PFSK-1 (cell line): ENCODE measurements at regions not wholly inside any gene's neighbourhood (a gene's known extent, or its start where the extent isn't known, plus 50 kb on each side); places are given as distances from the start of the nearest gene placed in this dataset.

Source experiments
- FOXP2 ChIP-seq: optimal IDR thresholded peaks from 2 replicates; pipeline ENCODE3; 2011; ENCODE audit warnings: borderline replicate concordance, control low read depth, inconsistent platforms; ENCODE audit not compliant: insufficient read depth; ENCODE audit errors: extremely low read length, extremely low read depth
- POLR2AphosphoS5 ChIP-seq: IDR thresholded peaks from 2 replicates; pipeline ENCODE4 v1.6.1; 2012; ENCODE audit warnings: low read depth, mild to moderate bottlenecking, control low read depth, low read length, moderate library complexity
- SIN3A ChIP-seq: IDR thresholded peaks from 2 replicates; pipeline ENCODE4 v1.6.1; 2012; ENCODE audit warnings: mild to moderate bottlenecking, low read length, moderate library complexity, borderline replicate concordance; ENCODE audit not compliant: insufficient read depth
- TAF1 ChIP-seq: IDR thresholded peaks from 2 replicates; pipeline ENCODE4 v1.6.1; 2012; ENCODE audit warnings: low read length, control low read depth, borderline replicate concordance; ENCODE audit not compliant: insufficient read depth
- TF ChIP-seq, protein P1 (sequence below), 2 experiments: IDR thresholded peaks; 2 replicates each; pipeline versions ENCODE4 v1.6.1 to v1.8.0; 2011 to 2012; ENCODE audit warnings: low read depth in 2 of 2, low read length in 2 of 2, control low read depth in 1 of 2, inconsistent platforms in 1 of 2, mild to moderate bottlenecking in 1 of 2, moderate library complexity in 1 of 2; ENCODE audit not compliant: insufficient read depth in 1 of 2

DNA sequence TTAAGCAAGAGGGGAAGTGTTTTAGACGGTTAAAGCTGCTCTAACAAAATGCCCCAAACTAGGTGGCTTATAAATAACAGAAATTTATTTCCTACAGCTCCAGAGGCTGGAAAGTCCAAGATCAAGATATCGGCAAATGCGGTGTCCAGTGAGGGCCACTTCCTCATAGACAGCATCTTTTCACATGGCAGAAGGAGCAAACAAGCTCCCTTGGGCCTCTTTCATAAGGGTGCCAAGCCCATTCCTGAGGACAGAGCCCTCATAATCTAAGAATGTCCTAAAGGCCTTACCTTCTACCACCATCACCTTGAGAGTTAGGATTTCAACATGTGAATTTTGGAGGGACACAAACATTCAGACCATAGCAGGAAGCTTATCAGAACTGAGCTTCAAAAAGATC lies 57.3 kb upstream of the PPP1CB start:
- TF ChIP-seq SIN3A (no peak), TAF1 (no peak), POLR2AphosphoS5 (no peak), FOXP2 (no peak)
- TF ChIP-seq, protein P1, sequence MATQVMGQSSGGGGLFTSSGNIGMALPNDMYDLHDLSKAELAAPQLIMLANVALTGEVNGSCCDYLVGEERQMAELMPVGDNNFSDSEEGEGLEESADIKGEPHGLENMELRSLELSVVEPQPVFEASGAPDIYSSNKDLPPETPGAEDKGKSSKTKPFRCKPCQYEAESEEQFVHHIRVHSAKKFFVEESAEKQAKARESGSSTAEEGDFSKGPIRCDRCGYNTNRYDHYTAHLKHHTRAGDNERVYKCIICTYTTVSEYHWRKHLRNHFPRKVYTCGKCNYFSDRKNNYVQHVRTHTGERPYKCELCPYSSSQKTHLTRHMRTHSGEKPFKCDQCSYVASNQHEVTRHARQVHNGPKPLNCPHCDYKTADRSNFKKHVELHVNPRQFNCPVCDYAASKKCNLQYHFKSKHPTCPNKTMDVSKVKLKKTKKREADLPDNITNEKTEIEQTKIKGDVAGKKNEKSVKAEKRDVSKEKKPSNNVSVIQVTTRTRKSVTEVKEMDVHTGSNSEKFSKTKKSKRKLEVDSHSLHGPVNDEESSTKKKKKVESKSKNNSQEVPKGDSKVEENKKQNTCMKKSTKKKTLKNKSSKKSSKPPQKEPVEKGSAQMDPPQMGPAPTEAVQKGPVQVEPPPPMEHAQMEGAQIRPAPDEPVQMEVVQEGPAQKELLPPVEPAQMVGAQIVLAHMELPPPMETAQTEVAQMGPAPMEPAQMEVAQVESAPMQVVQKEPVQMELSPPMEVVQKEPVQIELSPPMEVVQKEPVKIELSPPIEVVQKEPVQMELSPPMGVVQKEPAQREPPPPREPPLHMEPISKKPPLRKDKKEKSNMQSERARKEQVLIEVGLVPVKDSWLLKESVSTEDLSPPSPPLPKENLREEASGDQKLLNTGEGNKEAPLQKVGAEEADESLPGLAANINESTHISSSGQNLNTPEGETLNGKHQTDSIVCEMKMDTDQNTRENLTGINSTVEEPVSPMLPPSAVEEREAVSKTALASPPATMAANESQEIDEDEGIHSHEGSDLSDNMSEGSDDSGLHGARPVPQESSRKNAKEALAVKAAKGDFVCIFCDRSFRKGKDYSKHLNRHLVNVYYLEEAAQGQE (IDR thresholded peaks at IDR 0.05; ENCODE audit: insufficient read depth in 1 of 2, low read depth in 2 of 2, low read length in 2 of 2) = no peak

DNA sequence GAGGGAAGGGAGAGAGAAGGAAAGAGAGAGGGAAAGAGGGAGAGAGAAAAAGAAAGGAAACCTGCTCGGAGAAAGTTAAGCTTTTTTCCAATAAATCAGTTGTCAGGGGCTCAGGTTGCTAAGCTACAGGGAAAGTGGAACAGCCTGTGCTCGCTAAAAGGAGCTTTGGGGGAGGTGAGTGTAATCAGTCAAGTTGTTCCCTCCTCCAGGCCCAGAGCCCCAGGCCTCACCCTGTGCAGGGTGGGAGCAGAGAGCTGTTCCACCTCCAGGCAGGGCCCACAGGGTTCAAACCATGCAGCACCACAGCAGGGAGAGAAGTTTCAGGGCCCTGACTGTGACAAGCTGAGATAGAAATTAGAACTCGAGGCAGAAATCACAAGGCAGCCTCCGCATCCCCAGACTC lies 56.4 kb upstream of the PPP1CB start:
- TF ChIP-seq TAF1 (peak; percentile 33; the same call in 1 of the 2 replicates), FOXP2 (peak; percentile 19), POLR2AphosphoS5 (no peak), SIN3A (no peak)
- TF ChIP-seq, protein P1 (IDR thresholded peaks at IDR 0.05; ENCODE audit: insufficient read depth in 1 of 2, low read depth in 2 of 2, low read length in 2 of 2) = no peak

DNA sequence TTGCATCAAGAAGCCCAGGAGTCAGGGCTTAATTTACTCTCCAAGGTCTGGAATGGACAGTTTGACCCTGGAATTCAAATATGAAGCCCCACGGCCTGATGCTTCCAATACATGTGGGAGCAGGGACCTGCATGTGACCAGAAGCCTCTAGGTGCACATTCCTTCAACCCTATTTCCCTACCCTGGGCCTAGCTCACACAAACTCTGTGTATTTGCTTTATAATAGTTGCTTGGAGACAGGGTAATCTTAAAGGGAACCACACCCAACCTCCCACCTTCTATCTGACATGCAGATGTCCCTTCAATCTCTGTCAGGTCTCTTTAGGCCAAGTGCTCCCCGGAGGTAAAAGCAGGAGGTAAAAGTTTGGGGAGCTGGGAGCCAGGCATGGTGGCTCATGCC lies 55.4 kb upstream of the PPP1CB start:
- TF ChIP-seq FOXP2 = no peak
- no peak for TF ChIP-seq SIN3A
- TF ChIP-seq POLR2AphosphoS5 = no peak
- TF ChIP-seq TAF1 = no peak
- TF ChIP-seq, protein P1 (IDR thresholded peaks at IDR 0.05; ENCODE audit: insufficient read depth in 1 of 2, low read depth in 2 of 2, low read length in 2 of 2) = no peak

DNA sequence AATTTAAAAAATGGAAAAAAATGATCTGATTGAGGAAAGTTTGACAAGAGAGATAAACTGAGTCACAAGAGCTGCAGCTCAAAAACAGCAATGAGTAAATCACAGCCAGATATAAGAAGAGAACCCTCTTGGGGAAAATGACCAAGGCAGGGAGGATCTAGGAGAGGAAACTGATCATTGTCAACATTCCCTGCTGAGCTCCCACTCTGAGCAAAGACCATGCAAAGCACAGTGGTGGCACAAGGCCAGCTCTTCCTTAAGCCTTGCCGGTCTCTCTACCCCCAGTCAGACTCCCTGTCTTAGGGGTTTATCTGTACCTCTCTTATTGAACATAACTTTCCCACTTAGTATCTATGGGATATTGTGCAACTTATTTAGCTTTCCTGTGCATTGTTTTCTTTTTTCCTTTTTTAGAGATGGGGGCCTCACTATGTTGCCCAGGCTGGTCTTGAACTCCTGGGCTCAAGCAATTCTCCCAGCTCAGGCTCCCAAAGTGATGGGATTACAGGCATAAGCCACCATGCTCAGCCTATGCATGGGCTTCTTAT lies 54.0 kb upstream of the PPP1CB start:
- TF ChIP-seq POLR2AphosphoS5 = no peak
- TF ChIP-seq, protein P1 (IDR thresholded peaks at IDR 0.05; ENCODE audit: insufficient read depth in 1 of 2, low read depth in 2 of 2, low read length in 2 of 2) = no peak
- TF ChIP-seq SIN3A = no peak
- no peak for TF ChIP-seq TAF1
- no peak for TF ChIP-seq FOXP2

DNA sequence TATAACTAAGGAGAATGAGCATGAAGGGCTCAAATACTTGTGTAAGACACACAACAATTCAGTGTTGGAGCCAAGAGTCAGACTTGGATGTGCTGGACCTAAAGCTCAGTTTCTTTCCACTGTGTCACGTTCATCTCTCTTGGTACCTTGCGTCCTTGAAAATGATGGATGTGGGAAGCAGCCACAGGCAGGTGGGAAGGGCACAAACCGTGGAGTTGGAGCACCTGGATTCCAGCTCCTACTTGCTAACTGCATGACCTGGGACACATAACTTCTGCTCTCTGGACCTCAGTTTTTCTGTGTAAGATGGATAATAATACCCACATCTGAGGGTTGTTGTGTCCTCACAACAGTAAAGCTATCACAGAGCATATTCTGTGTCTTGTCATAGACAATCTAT lies 53.1 kb upstream of the PPP1CB start:
- TF ChIP-seq SIN3A = no peak
- TF ChIP-seq TAF1 = no peak
- TF ChIP-seq FOXP2 = no peak
- TF ChIP-seq, protein P1 (IDR thresholded peaks at IDR 0.05; ENCODE audit: insufficient read depth in 1 of 2, low read depth in 2 of 2, low read length in 2 of 2) = no peak
- TF ChIP-seq POLR2AphosphoS5 = no peak
